ENCODE measurements at regions not wholly inside any gene's neighbourhood (a gene's known extent, or its start where the extent isn't known, plus 50 kb on each side); places are given as distances from the start of the nearest gene placed in this dataset.
"Not testable (repeated sequence)": the region's sequence is repeated elsewhere in the genome, so short reads cannot be mapped to it uniquely, and the experiment has no call there.

DNA sequence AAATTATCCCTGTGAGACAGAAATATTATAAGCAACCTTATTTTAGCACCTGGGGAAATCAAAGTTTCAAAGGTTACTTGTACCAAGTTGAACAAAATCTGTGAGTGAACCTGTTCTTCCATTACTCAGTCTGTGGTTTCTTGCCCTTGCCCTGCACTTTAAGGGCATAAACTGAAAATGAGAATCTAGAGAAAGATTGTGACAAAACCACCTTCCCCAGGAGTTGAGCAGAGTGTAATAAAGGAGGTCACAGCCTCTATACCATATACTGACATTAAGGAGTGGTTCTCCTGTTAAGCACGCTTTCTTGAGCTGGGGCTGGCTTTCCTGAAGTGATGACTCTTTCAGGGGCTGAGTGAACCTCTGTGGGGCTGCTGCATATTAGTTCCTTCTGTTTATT lies 143.4 kb downstream of the PDCD6IP start:
- no peak for ATAC-seq (ENCODE audit: low FRiP score)
- TF ChIP-seq CTCF (IDR thresholded peaks at IDR 0.05), result no peak
- DNase-seq (ENCODE audit: low spot score), result no peak

DNA sequence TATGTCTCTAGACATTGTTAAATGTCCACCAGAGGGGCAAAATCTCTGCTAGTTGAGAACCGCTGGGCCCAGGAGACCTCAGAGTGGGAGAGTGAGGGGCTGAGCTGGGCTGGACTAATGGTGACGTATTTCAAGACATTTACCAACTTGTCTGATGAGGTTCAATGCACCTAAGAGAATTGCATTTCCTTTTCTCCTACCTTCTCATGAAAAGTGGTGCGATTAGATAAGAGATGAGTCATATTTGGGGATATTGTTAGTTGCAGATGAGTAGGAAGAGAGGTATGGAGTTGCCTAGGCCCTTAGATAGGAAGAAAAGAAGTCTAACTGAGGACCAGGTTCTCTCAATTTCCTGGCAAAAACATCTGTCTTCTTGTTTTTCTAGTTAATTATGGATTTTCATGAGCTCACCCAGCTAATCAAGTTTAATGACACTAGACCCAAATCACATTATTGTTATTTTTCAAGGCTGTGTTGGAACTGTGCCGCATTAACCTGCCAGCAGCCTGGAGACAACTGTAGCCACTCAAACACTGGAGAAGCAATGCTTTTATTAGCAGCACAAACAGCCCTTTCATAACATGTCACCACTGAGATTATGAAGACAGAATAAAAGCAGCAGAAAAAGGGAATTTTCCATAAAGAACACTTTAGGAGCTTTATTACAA lies 144.2 kb downstream of the PDCD6IP start:
- DNase-seq (ENCODE audit: low spot score) (no peak), ATAC-seq (ENCODE audit: low FRiP score) (no peak)
- no peak for TF ChIP-seq CTCF (IDR thresholded peaks at IDR 0.05)

DNA sequence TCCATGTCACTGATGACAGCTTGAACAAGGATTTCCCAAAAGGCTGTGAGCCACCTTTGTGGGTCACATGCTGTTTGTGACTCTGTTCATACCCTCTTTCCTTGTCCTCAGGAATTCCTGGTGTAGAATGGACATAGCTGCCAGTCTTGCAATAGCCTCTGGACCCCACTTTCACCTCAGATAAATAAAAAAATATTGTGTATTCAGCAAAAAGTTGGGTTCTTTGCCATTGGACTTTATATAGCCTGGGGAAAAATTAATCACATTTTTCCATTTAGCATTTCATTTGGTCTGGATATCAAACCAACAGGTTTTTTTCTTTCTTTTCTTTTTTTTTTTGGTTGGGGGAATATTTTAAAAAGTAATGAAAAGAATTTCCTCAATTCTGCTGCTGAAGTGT lies 144.8 kb downstream of the PDCD6IP start:
- no peak for DNase-seq (ENCODE audit: low spot score)
- ATAC-seq (ENCODE audit: low FRiP score), result no peak
- TF ChIP-seq CTCF (IDR thresholded peaks at IDR 0.05), result no peak

GRCh38 chr3:33946612-33947011 lies 148.2 kb downstream of the PDCD6IP start:
- DNase-seq (ENCODE audit: low spot score); ATAC-seq (ENCODE audit: low FRiP score): not testable (repeated sequence)

GRCh38 chr3:33947272-33948195 lies 149.1 kb downstream of the PDCD6IP start:
- ATAC-seq (ENCODE audit: low FRiP score), result no peak
- no peak for DNase-seq (ENCODE audit: low spot score)
- TF ChIP-seq CTCF (IDR thresholded peaks at IDR 0.05), result no peak

- ATAC-seq (ENCODE audit: low FRiP score), result no peak
- DNase-seq (ENCODE audit: low spot score), result no peak
- TF ChIP-seq CTCF (IDR thresholded peaks at IDR 0.05), result no peak
These were observed 150.6 kb downstream of the PDCD6IP start for GRCh38 chr3:33949074-33949473.

DNA sequence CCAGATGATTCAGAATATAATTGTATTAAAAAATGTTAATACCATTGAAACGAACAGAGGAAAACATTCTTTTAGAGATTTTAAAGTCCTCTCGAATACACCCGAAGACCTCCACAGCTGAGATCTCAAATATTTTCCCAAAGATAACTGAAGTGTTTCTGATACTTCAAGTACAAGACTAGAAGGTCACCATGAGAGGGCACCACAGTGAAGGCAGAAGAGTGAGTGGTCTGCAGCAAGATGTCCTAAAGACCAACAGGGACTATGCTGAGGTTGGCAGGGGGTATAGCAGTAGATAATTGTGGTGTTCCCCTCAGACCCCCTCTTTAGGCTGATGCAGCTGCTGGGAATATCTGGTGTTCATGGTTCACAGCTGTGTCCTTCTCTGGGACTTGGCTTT lies 156.5 kb downstream of the PDCD6IP start:
- DNase-seq (ENCODE audit: low spot score) (no peak), ATAC-seq (ENCODE audit: low FRiP score) (no peak)
- TF ChIP-seq CTCF (IDR thresholded peaks at IDR 0.05), result no peak

Data from omental fat pad (tissue), 3 donors.